K562 (cell line): ENCODE measurements at regions not wholly inside any gene's neighbourhood (a gene's known extent, or its start where the extent isn't known, plus 50 kb on each side); places are given as distances from the start of the nearest gene placed in this dataset.

ENCODE experiments used
- ARID1B ChIP-seq: fragments of 450-650 bp; IDR thresholded peaks from 2 replicates; pipeline ENCODE4 v1.6.1; 2016; ENCODE audit warnings: antibody characterized with exemption, mild to moderate bottlenecking, inconsistent platforms
- ATF3 ChIP-seq, 2 experiments: fragments of 450-650 bp in 1 of 2; sonication (generic) in 1 of 2; formaldehyde crosslinking in 1 of 2; IDR thresholded peaks in 1 of 2; conservative IDR thresholded peaks in 1 of 2; 2 replicates each; pipeline versions ENCODE4 v1.6.1 to v1.8.1; 2016 to 2023; ENCODE audit warnings: mild to moderate bottlenecking in 2 of 2, moderate library complexity in 2 of 2, inconsistent platforms in 1 of 2, missing genetic modification reagents in 1 of 2
- BACH1 ChIP-seq: fragments of 200-800 bp; sonication (Bioruptor generic); IDR thresholded peaks from 2 replicates; pipeline ENCODE4 v1.6.1; 2016; ENCODE audit warnings: missing genetic modification characterization, missing compliant biosample characterization
- C11orf30 ChIP-seq: fragments of 450-650 bp; IDR thresholded peaks from 2 replicates; pipeline ENCODE4 v1.6.1; 2016; ENCODE audit warnings: low read depth, mild to moderate bottlenecking
- CCNT2 ChIP-seq: IDR thresholded peaks from 2 replicates; pipeline ENCODE4 v1.6.1; 2011; ENCODE audit warnings: borderline replicate concordance, low read depth, mild to moderate bottlenecking, moderate library complexity, mixed read lengths, low read length; ENCODE audit not compliant: insufficient read length; ENCODE audit errors: extremely low read depth
- DPF2 ChIP-seq: fragments of 450-650 bp; IDR thresholded peaks from 2 replicates; pipeline ENCODE4 v1.6.1; 2016
- FOS ChIP-seq: IDR thresholded peaks from 3 replicates; pipeline ENCODE4 v1.6.1; 2011; ENCODE audit not compliant: insufficient read length; ENCODE audit errors: extremely low read depth
- FOSL1 ChIP-seq: fragments of 200-800 bp; sonication (Bioruptor generic); conservative IDR thresholded peaks from 2 replicates; pipeline ENCODE4 v1.6.1; 2016; ENCODE audit warnings: missing genetic modification characterization, missing compliant biosample characterization
- GTF2F1 ChIP-seq: IDR thresholded peaks from 2 replicates; pipeline ENCODE4 v1.6.1; 2011; ENCODE audit warnings: low read depth, low read length, improper control_type of control experiment
- HINFP ChIP-seq: fragments of 450-650 bp; conservative IDR thresholded peaks from 2 replicates; pipeline ENCODE4 v1.6.1; 2016; ENCODE audit warnings: missing genetic modification characterization, low read depth, mild to moderate bottlenecking, control low read depth, missing compliant biosample characterization
- JUND ChIP-seq, 2 experiments: IDR thresholded peaks; 2 replicates in 1 of 2; 3 replicates in 1 of 2; pipeline ENCODE4 v1.6.1; 2011; ENCODE audit warnings: borderline replicate concordance in 2 of 2, low read depth in 2 of 2, low read length in 2 of 2, improper control_type of control experiment in 1 of 2, missing biosample characterization in 1 of 2, missing genetic modification characterization in 1 of 2, missing genetic modification reagents in 1 of 2
- MAFG ChIP-seq: fragments of 450-650 bp; conservative IDR thresholded peaks from 2 replicates; pipeline ENCODE4 v1.6.1; 2016; ENCODE audit warnings: missing genetic modification characterization, missing compliant biosample characterization
- SMARCA4 ChIP-seq: fragments of 450-650 bp; IDR thresholded peaks from 2 replicates; pipeline ENCODE4 v1.6.1; 2016
- SRF ChIP-seq, 2 experiments: fragments of 250-450, 450-650 bp in 1 of 2; sonication (Bioruptor Pico) in 1 of 2; sonication (generic) in 1 of 2; formaldehyde crosslinking; IDR thresholded peaks; 2 replicates each; pipeline versions ENCODE4 v1.5.0 to v1.5.1; 2020 to 2022; ENCODE audit warnings: mild to moderate bottlenecking in 1 of 2, missing genetic modification reagents in 1 of 2
- TEAD1 ChIP-seq, 2 experiments: fragments of 450-650 bp in 1 of 2; sonication (generic) in 1 of 2; formaldehyde crosslinking; IDR thresholded peaks; 2 replicates each; pipeline versions ENCODE4 v1.4.0 to v1.8.0; 2020 to 2022; ENCODE audit warnings: mild to moderate bottlenecking in 2 of 2, missing genetic modification reagents in 1 of 2
- ZNF408 ChIP-seq: fragments of 250-450 bp; sonication (Bioruptor Pico); IDR thresholded peaks from 2 replicates; pipeline ENCODE4 v1.4.0; 2020; ENCODE audit warnings: low read depth, mild to moderate bottlenecking, moderate library complexity
- ZZZ3 ChIP-seq: fragments of 450-650 bp; IDR thresholded peaks from 2 replicates; pipeline ENCODE4 v1.6.1; 2016; ENCODE audit warnings: antibody characterized with exemption, mild to moderate bottlenecking, moderate library complexity

GRCh38 chr7:142556740-142557139 is 192.5 kb upstream of the PRSS1 start (continued):
- TF ChIP-seq JUND (IDR thresholded peaks at IDR 0.05; ENCODE audit: borderline replicate concordance, low read depth, low read length) (peak; percentile 63; the same call in 1 of the 2 replicates), JUND (tag; IDR thresholded peaks at IDR 0.05; ENCODE audit: borderline replicate concordance, low read depth, low read length) (peak; percentile 71; the same call in 2 of the 3 replicates), FOSL1 (tag) (peak; percentile 97), SRF (CRISPR knock-in tag; IDR thresholded peaks at IDR 0.05) (no peak), HINFP (no peak), BACH1 (peak; percentile 79), FOS (peak; percentile 2), MAFG (tag) (peak; percentile 86), TEAD1 (CRISPR knock-in tag; IDR thresholded peaks at IDR 0.05) (peak in 1 of 2 experiments; percentile 14; a peak in 1 of 4 replicates), ZNF408 (CRISPR knock-in tag) (no peak), C11orf30 (peak; percentile 91), DPF2 (0 out of 2 replicates have a peak, but pooled peaks have one; percentile 21), SMARCA4 (peak; percentile 30; the same call in 1 of the 2 replicates), ARID1B (peak; percentile 42; the same call in 1 of the 2 replicates), ZZZ3 (no peak), GTF2F1 (no peak), ATF3 (IDR thresholded peaks at IDR 0.05) (peak; percentile 66), ATF3 (CRISPR knock-in tag; conservative IDR thresholded peaks at IDR 0.05) (no peak; the same call in 1 of the 2 replicates), CCNT2 (no peak)
